ENCODE measurements at regions not wholly inside any gene's neighbourhood (a gene's known extent, or its start where the extent isn't known, plus 50 kb on each side); places are given as distances from the start of the nearest gene placed in this dataset.

GRCh38 chr2:20523799-20524187 is 76.9 kb downstream of the RHOB start:
- no peak for TF ChIP-seq SMC3 (IDR thresholded peaks at IDR 0.05; ENCODE audit: low read depth, low read length)
- no peak for TF ChIP-seq CTCF (conservative IDR thresholded peaks at IDR 0.05; ENCODE audit: low read depth, low read length)
